ENCODE measurements at regions not wholly inside any gene's neighbourhood (a gene's known extent, or its start where the extent isn't known, plus 50 kb on each side); places are given as distances from the start of the nearest gene placed in this dataset.
"Not testable (repeated sequence)": the region's sequence is repeated elsewhere in the genome, so short reads cannot be mapped to it uniquely, and the experiment has no call there.

DNA sequence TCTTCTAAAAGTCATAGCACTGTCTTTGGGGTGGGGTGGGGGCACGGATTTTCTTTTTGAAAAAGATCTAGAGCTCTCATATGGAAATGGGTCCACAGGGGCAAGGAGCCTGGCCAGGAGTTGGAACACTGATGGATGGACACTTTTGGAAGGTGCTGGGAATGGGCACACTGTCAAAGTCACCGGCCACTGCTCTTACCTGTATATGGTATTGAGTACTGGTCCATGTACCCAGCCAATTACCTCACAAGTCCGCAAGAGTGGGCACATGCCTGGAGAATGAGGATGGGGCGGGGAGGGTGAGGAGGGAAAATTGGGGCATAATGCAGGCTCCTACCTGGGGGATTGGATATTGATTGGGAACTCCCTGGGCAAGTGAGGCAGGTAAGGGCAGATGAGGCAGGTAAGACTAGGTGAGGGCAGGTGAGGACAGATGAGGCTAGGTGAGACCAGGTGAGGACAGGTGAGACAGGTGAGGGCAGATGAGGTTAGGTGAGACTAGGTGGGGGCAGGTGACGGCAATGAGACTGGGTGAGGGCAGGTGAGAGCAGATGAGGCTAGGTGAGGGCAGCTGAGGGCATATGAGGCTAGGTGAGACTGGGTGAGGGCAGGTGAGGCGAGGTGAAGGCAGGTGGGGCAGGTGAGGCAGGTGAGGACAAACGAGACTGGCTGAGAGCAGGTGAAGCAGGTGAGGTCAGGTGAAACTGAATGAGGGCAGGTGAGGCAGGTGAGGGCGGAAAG lies 167.9 kb downstream of the NRN1 start:
- peak; percentile 79 for DNase-seq (ENCODE audit: low spot score)

DNA sequence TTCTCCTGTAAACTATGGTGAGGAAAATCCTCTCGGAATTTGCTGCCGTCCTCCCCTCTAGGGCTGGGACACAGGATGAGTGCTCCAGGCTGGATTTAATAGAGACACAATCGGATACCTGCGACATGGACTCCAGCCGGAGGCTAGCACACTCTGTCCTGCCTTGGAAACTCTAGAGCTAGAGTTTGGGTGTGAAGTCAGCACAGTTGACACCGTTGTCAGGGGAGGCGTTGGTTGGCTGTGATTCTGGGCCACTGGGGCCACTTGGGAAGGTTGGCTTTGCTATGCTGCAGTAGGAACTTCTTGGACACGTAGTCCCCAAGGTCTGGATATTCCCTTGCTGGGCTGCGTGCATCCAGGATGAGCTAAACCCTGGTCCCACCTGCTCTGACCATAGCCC lies 169.4 kb downstream of the NRN1 start:
- no peak for DNase-seq (ENCODE audit: low spot score)

DNA sequence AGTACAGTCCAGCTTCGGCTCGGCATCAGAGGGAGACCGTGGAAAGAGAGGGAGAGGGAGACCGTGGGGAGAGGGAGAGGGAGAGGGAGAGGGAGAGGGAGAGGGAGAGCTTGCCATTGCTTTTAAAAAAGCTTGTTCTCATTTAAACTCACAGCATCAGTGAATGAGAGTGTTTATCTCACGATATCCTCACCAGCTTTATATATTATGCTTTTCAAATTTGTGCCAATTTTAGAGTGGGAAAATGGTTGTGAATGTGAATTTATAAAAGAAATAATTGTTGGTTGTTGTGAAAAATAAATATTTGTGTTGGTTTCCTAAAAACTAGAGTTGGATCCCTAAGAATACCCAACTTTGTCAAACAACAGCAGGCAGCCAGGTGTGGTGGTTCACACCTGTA lies 170.1 kb downstream of the NRN1 start:
- DNase-seq (ENCODE audit: low spot score) = not testable (repeated sequence)

DNA sequence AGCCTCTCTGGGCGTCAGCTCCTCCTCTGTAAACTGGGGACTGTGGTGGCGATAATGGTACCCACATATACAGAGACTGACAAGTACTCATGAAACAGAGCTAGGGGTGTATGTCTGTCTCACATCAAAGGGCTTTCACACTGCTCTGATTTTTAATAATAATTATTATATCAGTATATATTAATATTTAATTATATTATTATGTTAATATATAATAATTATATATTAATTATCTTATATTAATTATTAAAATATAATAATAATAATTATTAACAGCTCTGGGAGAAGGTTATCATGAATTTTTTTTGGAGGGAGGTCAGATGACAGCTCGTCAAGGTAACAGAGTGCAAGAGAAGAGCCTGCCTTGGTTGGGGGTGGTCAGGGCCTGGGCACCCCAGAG lies 173.6 kb downstream of the NRN1 start:
- no peak for DNase-seq (ENCODE audit: low spot score)

DNA sequence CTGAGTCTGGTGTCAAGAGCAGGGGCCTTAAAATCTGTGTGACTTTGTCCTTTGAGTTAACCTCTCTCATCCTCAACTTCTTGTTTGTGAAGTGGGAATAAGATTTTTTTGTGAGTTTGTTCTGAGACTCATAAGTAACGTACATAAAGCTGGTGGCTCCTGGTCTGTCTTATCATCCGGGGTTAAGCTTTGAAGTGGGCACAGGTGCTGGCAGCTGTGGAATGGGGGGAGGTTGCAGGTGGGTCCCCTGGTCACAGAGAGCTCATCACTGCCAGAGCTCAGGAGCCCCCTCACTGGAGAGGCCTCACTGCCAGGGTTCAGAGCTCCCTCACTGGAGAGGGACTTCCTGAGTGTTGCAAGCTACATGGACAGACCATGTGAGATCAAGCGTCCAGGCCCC lies 174.1 kb downstream of the NRN1 start:
- DNase-seq (ENCODE audit: low spot score) = no peak

DNA sequence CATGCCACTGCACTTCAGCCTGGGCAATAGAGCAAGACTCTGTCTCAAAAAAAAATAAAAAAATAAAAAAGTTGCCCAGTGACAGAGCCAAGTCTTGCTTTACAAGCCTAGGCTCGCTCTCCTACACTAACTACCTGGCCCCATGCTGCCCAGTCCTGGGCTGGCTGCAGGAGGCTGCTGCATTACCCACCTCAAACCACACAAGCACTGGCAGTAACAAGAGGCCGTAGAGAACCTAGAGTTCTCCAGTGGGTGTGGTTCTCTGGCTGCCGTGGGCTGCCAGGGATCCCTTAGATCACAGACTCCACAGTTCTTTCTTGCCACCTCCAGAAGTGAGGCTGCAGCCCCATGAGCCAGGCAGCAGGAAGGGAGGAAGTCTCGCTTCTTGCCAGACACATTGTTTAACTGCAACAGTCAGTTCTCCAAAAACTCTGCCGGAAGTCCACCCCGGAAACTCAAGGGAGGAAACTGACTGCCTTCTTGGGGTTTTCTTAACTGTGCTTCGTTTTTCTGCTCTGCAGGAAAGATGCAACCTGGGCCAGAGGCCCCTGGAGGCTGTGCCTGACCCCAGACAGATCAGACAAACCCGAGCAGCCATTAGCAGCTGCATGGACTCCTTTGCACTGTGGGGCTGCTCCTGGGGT lies 175.4 kb downstream of the NRN1 start:
- not testable (repeated sequence) for DNase-seq (ENCODE audit: low spot score)

DNA sequence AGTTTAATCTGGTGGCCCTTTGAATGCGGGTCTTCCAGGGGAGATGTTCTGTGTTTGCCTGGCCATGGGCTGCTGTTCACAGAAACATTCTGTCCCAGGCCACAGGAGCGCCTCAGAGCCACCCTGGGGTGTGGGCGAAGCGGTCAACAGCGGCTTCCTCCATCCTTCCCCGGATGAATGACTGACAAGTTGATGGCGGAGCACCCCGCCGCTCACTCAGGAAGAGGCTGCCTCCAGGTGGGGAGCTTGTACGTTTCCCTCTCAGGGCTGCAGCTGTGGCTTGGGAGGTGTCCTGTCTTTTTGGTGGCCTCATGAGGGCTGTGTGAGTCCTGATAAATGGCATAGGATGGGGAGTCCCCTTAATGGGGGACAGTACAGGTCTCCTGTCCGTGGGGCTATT lies 178.4 kb downstream of the NRN1 start:
- no peak for DNase-seq (ENCODE audit: low spot score)

DNA sequence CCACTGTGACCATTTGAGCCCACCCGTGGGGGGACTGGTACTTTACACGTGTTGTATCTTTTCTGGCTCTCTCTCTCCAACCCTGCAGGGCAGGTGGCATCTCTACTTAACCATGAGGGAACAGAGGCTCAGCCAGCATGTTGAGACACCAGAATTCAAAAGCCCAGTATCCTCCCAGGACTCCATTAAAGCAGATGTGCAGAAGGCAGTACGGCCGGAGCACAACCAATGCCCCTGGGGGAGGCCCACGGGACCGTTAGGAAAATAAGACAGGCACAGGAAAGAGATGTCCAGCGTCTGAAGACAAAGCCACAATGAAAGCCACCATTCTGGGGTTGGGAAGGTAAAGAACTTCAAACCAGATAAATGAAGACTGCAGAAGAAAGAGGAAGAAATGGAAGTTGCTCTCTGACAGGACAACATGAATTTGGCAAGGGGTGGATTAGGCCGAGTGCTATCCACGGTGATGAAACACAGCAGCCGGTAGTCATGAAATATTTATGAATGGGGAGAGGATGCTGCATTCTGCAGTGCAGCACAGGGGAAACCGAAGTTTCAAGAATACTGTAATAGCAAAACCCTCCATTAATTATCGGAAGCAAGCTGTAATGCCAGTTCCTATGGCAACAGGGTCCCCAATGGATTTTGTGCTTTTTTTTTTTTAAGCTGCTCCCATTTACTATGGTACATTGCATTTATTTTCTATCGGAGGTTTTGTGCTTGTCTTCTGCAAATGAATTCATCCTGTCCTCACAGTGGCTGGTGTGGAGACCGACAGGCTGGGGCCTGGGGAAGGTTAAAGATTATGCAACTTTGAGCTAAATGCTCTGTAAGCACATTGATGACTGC lies 179.4 kb downstream of the NRN1 start:
- no peak for DNase-seq (ENCODE audit: low spot score)

DNA sequence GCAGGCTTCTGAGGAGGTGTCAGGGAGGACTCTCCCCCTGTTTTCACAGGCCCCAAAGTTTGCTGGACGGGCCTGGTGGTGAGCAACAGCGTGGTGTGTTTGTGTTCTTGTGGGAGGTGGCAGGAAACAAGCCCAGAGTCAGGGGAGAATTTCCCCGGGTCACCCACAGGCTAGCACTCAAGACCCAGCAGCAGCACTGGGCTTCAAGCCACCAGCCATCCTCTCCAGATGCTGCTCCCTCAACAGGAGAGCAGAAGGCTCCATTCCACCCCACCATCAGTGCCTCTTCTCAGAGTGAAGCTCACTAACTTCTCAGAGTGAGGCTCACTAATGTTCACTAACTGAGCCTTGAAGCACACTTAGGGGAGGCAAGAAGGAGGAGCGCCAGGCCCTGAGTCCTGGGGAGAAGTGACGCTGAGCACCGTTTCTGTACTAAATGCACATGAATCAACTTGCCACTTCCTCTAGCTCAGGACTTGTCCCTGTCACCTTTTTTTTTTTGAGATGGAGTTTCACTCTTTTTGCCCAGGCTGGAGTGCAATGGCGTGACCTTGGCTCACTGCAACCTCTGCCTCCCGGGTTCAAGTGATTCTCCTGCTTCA lies 182.2 kb downstream of the NRN1 start:
- not testable (repeated sequence) for DNase-seq (ENCODE audit: low spot score)
